ENCODE measurements at regions not wholly inside any gene's neighbourhood (a gene's known extent, or its start where the extent isn't known, plus 50 kb on each side); places are given as distances from the start of the nearest gene placed in this dataset.

GRCh38 chr6:14743474-14744211 is 502.2 kb upstream of the JARID2 start:
- Histone ChIP-seq H3K9ac (ENCODE audit: low read depth, low read length, poor library complexity) (no peak overlapping the region), H2BK12ac (ENCODE audit: low read length) (no peak overlapping the region), H3K27ac (replicated peaks; ENCODE audit: low read length) (no peak overlapping the region), H4K8ac (ENCODE audit: low read depth, low read length) (no peak overlapping the region), H3K4me3 (ENCODE audit: low read length in 2 of 2) (no peak overlapping the region), H2BK15ac (ENCODE audit: low read length) (no peak overlapping the region), H2BK5ac (ENCODE audit: low read length) (no peak overlapping the region), H3K18ac (ENCODE audit: low read length) (no peak overlapping the region), H2BK120ac (ENCODE audit: low read depth, low read length) (no peak overlapping the region), H3K9me3 (replicated peaks in 1 of 2; ENCODE audit: control insufficient read depth in 2 of 2, insufficient read depth in 1 of 2, low read depth in 1 of 2, low read length in 2 of 2) (peaks cover 0 to 8% of the 10 kb centered on the region in 2 donors), H3K4ac (ENCODE audit: low read length) (no peak overlapping the region), H3K4me1 (ENCODE audit: control insufficient read depth in 2 of 2, insufficient read depth in 1 of 2, low read depth in 1 of 2, low read length in 2 of 2) (no peaks in the 10 kb centered on the region), H2AFZ (ENCODE audit: low read length) (no peak overlapping the region), H3K36me3 (replicated peaks in 1 of 2; ENCODE audit: control insufficient read depth in 2 of 2, insufficient read depth in 2 of 2, low read length in 2 of 2) (no peaks in the 10 kb centered on the region), H3K23ac (ENCODE audit: low read depth, low read length, poor library complexity) (no peak overlapping the region), H2AK5ac (ENCODE audit: low read depth, low read length) (no peak overlapping the region), H3K4me2 (ENCODE audit: insufficient read depth, low read length, poor library complexity, severe bottlenecking) (no peak overlapping the region), H3K14ac (ENCODE audit: low read length) (no peak overlapping the region), H3K27me3 (ENCODE audit: control insufficient read depth in 3 of 3, insufficient read depth in 3 of 3, low read depth in 1 of 3, low read length in 3 of 3) (no peaks in the 10 kb centered on the region), H4K91ac (ENCODE audit: low read depth, low read length, poor library complexity) (no peak overlapping the region), H3K79me1 (ENCODE audit: low read depth, low read length) (no peaks in the 10 kb centered on the region)
- no CpG with 5 or more reads among the region's 7 CpGs for WGBS, 2 donors (ENCODE audit: extremely low coverage in 2 of 2, insufficient read length in 2 of 2, insufficient replicate concordance in 1 of 2)
- DNase-seq (ENCODE audit: low spot score): no peak

GRCh38 chr6:14744212-14744556 is 501.7 kb upstream of the JARID2 start:
- no peak overlapping the region for H3K23ac ChIP-seq (ENCODE audit: low read depth, low read length, poor library complexity)
- no peak overlapping the region for H2BK120ac ChIP-seq (ENCODE audit: low read depth, low read length)
- no peak overlapping the region for H2AFZ ChIP-seq (ENCODE audit: low read length)
- H2BK5ac ChIP-seq (ENCODE audit: low read length): no peak overlapping the region
- H2BK12ac ChIP-seq (ENCODE audit: low read length): no peak overlapping the region
- H2AK5ac ChIP-seq (ENCODE audit: low read depth, low read length): no peak overlapping the region
- H3K4me3 ChIP-seq (ENCODE audit: low read length in 2 of 2): no peak overlapping the region
- H3K14ac ChIP-seq (ENCODE audit: low read length): no peak overlapping the region
- H3K4me2 ChIP-seq (ENCODE audit: insufficient read depth, low read length, poor library complexity, severe bottlenecking): no peak overlapping the region
- H3K4ac ChIP-seq (ENCODE audit: low read length): no peak overlapping the region
- no peaks in the 10 kb centered on the region for H3K27me3 ChIP-seq (ENCODE audit: control insufficient read depth in 3 of 3, insufficient read depth in 3 of 3, low read depth in 1 of 3, low read length in 3 of 3)
- no peak overlapping the region for H3K18ac ChIP-seq (ENCODE audit: low read length)
- no peaks in the 10 kb centered on the region for H3K79me1 ChIP-seq (ENCODE audit: low read depth, low read length)
- H3K27ac ChIP-seq (replicated peaks; ENCODE audit: low read length): no peak overlapping the region
- H3K9me3 ChIP-seq (replicated peaks in 1 of 2; ENCODE audit: control insufficient read depth in 2 of 2, insufficient read depth in 1 of 2, low read depth in 1 of 2, low read length in 2 of 2): peaks cover 0 to 8% of the 10 kb centered on the region in 2 donors
- no peak overlapping the region for H3K9ac ChIP-seq (ENCODE audit: low read depth, low read length, poor library complexity)
- no peak overlapping the region for H2BK15ac ChIP-seq (ENCODE audit: low read length)
- H3K36me3 ChIP-seq (replicated peaks in 1 of 2; ENCODE audit: control insufficient read depth in 2 of 2, insufficient read depth in 2 of 2, low read length in 2 of 2): no peaks in the 10 kb centered on the region
- DNase-seq (ENCODE audit: low spot score): no peak
- H4K91ac ChIP-seq (ENCODE audit: low read depth, low read length, poor library complexity): no peak overlapping the region
- H3K4me1 ChIP-seq (ENCODE audit: control insufficient read depth in 2 of 2, insufficient read depth in 1 of 2, low read depth in 1 of 2, low read length in 2 of 2): peaks cover 0 to under 1% of the 10 kb centered on the region in 2 donors
- H4K8ac ChIP-seq (ENCODE audit: low read depth, low read length): no peak overlapping the region
- WGBS, 2 donors (ENCODE audit: extremely low coverage in 2 of 2, insufficient read length in 2 of 2, insufficient replicate concordance in 1 of 2): no CpG with 5 or more reads among the region's 3 CpGs

GRCh38 chr6:14746139-14746837 is 499.6 kb upstream of the JARID2 start:
- Histone ChIP-seq H4K8ac (ENCODE audit: low read depth, low read length) (no peak overlapping the region), H3K23ac (ENCODE audit: low read depth, low read length, poor library complexity) (no peak overlapping the region), H3K9me3 (replicated peaks in 1 of 2; ENCODE audit: control insufficient read depth in 2 of 2, insufficient read depth in 1 of 2, low read depth in 1 of 2, low read length in 2 of 2) (peaks cover 0 to 8% of the 10 kb centered on the region in 2 donors), H3K9ac (ENCODE audit: low read depth, low read length, poor library complexity) (no peak overlapping the region), H3K18ac (ENCODE audit: low read length) (no peak overlapping the region), H4K91ac (ENCODE audit: low read depth, low read length, poor library complexity) (no peak overlapping the region), H2AFZ (ENCODE audit: low read length) (no peak overlapping the region), H2BK5ac (ENCODE audit: low read length) (no peak overlapping the region), H3K27me3 (ENCODE audit: control insufficient read depth in 3 of 3, insufficient read depth in 3 of 3, low read depth in 1 of 3, low read length in 3 of 3) (no peaks in the 10 kb centered on the region), H3K79me1 (ENCODE audit: low read depth, low read length) (no peaks in the 10 kb centered on the region), H2AK5ac (ENCODE audit: low read depth, low read length) (no peak overlapping the region), H3K4me1 (ENCODE audit: control insufficient read depth in 2 of 2, insufficient read depth in 1 of 2, low read depth in 1 of 2, low read length in 2 of 2) (peaks cover 5 to 9% of the 10 kb centered on the region in 2 donors), H3K4ac (ENCODE audit: low read length) (no peak overlapping the region), H2BK120ac (ENCODE audit: low read depth, low read length) (no peak overlapping the region), H2BK12ac (ENCODE audit: low read length) (no peak overlapping the region), H3K36me3 (replicated peaks in 1 of 2; ENCODE audit: control insufficient read depth in 2 of 2, insufficient read depth in 2 of 2, low read length in 2 of 2) (no peaks in the 10 kb centered on the region), H3K4me2 (ENCODE audit: insufficient read depth, low read length, poor library complexity, severe bottlenecking) (no peak overlapping the region), H2BK15ac (ENCODE audit: low read length) (no peak overlapping the region), H3K27ac (replicated peaks; ENCODE audit: low read length) (no peak overlapping the region), H3K4me3 (ENCODE audit: low read length in 2 of 2) (no peak overlapping the region), H3K14ac (ENCODE audit: low read length) (no peak overlapping the region)
- no CpG with 5 or more reads among the region's 2 CpGs for WGBS, 2 donors (ENCODE audit: extremely low coverage in 2 of 2, insufficient read length in 2 of 2, insufficient replicate concordance in 1 of 2)
- DNase-seq (ENCODE audit: low spot score): no peak

GRCh38 chr6:14747881-14748520 is 497.9 kb upstream of the JARID2 start:
- no peak overlapping the region for H2BK12ac ChIP-seq (ENCODE audit: low read length)
- H3K14ac ChIP-seq (ENCODE audit: low read length): no peak overlapping the region
- H3K4me3 ChIP-seq (ENCODE audit: low read length in 2 of 2): no peak overlapping the region
- peaks cover 0 to 5% of the 10 kb centered on the region in 2 donors for H3K9me3 ChIP-seq (replicated peaks in 1 of 2; ENCODE audit: control insufficient read depth in 2 of 2, insufficient read depth in 1 of 2, low read depth in 1 of 2, low read length in 2 of 2)
- H3K4me1 ChIP-seq (ENCODE audit: control insufficient read depth in 2 of 2, insufficient read depth in 1 of 2, low read depth in 1 of 2, low read length in 2 of 2): peaks cover 5 to 9% of the 10 kb centered on the region in 2 donors
- DNase-seq (ENCODE audit: low spot score): no peak
- H3K27me3 ChIP-seq (ENCODE audit: control insufficient read depth in 3 of 3, insufficient read depth in 3 of 3, low read depth in 1 of 3, low read length in 3 of 3): no peaks in the 10 kb centered on the region
- no peak overlapping the region for H2AFZ ChIP-seq (ENCODE audit: low read length)
- H2BK5ac ChIP-seq (ENCODE audit: low read length): no peak overlapping the region
- H3K79me1 ChIP-seq (ENCODE audit: low read depth, low read length): no peaks in the 10 kb centered on the region
- no peak overlapping the region for H3K4me2 ChIP-seq (ENCODE audit: insufficient read depth, low read length, poor library complexity, severe bottlenecking)
- no peak overlapping the region for H3K23ac ChIP-seq (ENCODE audit: low read depth, low read length, poor library complexity)
- no peak overlapping the region for H3K27ac ChIP-seq (replicated peaks; ENCODE audit: low read length)
- H3K36me3 ChIP-seq (replicated peaks in 1 of 2; ENCODE audit: control insufficient read depth in 2 of 2, insufficient read depth in 2 of 2, low read length in 2 of 2): no peaks in the 10 kb centered on the region
- no CpG with 5 or more reads among the region's 3 CpGs for WGBS, 2 donors (ENCODE audit: extremely low coverage in 2 of 2, insufficient read length in 2 of 2, insufficient replicate concordance in 1 of 2)
- no peak overlapping the region for H3K9ac ChIP-seq (ENCODE audit: low read depth, low read length, poor library complexity)
- no peak overlapping the region for H2AK5ac ChIP-seq (ENCODE audit: low read depth, low read length)
- no peak overlapping the region for H4K8ac ChIP-seq (ENCODE audit: low read depth, low read length)
- no peak overlapping the region for H3K4ac ChIP-seq (ENCODE audit: low read length)
- no peak overlapping the region for H2BK120ac ChIP-seq (ENCODE audit: low read depth, low read length)
- no peak overlapping the region for H4K91ac ChIP-seq (ENCODE audit: low read depth, low read length, poor library complexity)
- H3K18ac ChIP-seq (ENCODE audit: low read length): no peak overlapping the region
- no peak overlapping the region for H2BK15ac ChIP-seq (ENCODE audit: low read length)
